ENCODE measurements at regions not wholly inside any gene's neighbourhood (a gene's known extent, or its start where the extent isn't known, plus 50 kb on each side); places are given as distances from the start of the nearest gene placed in this dataset.
A peak's percentile ranks its signal among the peaks of the same experiment; 100 is the strongest.

DNA sequence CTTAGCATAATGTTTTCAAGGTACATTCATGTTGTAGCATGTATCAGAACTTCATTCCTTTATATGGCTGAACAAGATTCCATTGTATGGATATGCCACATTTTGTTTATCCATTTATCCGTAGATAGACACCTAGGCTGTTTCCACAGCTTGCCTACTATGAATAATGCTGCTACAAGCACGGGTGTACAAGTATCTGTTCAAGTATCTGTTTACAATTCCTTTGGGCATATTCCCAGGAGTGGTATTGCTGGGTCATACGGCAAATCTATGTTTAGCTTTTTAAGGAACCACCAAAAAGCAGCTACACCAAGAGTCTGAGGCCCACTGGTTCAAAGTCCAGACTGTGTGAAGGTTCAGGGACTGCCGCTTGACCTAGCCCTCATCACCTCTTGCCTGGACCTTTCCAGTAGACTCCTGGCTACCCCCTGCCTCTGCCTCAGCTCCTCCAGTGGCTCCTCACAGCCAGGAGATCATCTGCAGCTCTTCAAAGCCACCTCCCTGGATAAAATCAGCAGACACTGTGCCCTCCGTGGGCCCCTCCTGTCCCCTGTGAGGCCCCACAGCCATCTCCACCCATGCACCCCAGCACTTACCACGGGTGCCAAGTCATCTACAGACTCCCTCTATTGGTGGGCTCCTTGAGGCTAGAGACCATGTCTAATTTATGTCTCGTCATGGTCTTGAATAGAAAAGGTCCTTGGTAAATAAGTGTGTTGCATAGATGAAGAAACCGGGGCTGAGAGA, 160.3 kb downstream of the MN1 start:
- intact Hi-C loops (cut with DNase I; ENCODE audit: low total_unique reads) = no loop called here
- no peaks in the 10 kb centered on the region for H3K36me3 ChIP-seq
- no peaks in the 10 kb centered on the region for H3K27me3 ChIP-seq
- no peak for TF ChIP-seq CTCF (IDR thresholded peaks at IDR 0.05)
- H3K27ac ChIP-seq = peak overlapping the region; percentile 16 to 49
- no peaks in the 10 kb centered on the region for H3K9me3 ChIP-seq
- peaks cover 0 to 31% (median 14%) of the 10 kb centered on the region in 4 donors for H3K4me1 ChIP-seq
- no peak for DNase-seq
- H3K4me3 ChIP-seq = no peak overlapping the region

- Histone ChIP-seq H3K27me3 (no peaks in the 10 kb centered on the region), H3K36me3 (no peaks in the 10 kb centered on the region), H3K4me1 (peaks cover 0 to 21% (median 4%) of the 10 kb centered on the region in 4 donors), H3K27ac (no peak overlapping the region), H3K9me3 (no peaks in the 10 kb centered on the region), H3K4me3 (no peak overlapping the region)
- DNase-seq = no peak
- intact Hi-C loops (cut with DNase I; ENCODE audit: low total_unique reads) = no loop called here
- TF ChIP-seq CTCF (IDR thresholded peaks at IDR 0.05) = no peak
Observed at GRCh38 chr22:27642104-27642800, 159.3 kb downstream of the MN1 start.

- no peak for TF ChIP-seq CTCF (IDR thresholded peaks at IDR 0.05)
- Histone ChIP-seq H3K27me3 (no peaks in the 10 kb centered on the region), H3K27ac (no peak overlapping the region), H3K4me1 (peaks cover 0 to 20% (median 0%) of the 10 kb centered on the region in 4 donors), H3K4me3 (no peak overlapping the region), H3K9me3 (no peaks in the 10 kb centered on the region), H3K36me3 (no peaks in the 10 kb centered on the region)
- DNase-seq = no peak
- intact Hi-C loops (cut with DNase I; ENCODE audit: low total_unique reads) = no loop called here
Observed at GRCh38 chr22:27643907-27644306, 157.6 kb downstream of the MN1 start.

- Histone ChIP-seq H3K27ac (no peak overlapping the region), H3K27me3 (no peaks in the 10 kb centered on the region), H3K4me1 (peaks cover 0 to 20% (median 0%) of the 10 kb centered on the region in 4 donors), H3K4me3 (no peak overlapping the region), H3K9me3 (no peaks in the 10 kb centered on the region), H3K36me3 (no peaks in the 10 kb centered on the region)
- DNase-seq = no peak
- intact Hi-C loops (cut with DNase I; ENCODE audit: low total_unique reads) = no loop called here
- TF ChIP-seq CTCF (IDR thresholded peaks at IDR 0.05) = no peak
Observed at GRCh38 chr22:27644566-27644965, 157.0 kb downstream of the MN1 start.

GRCh38 chr22:27647540-27647939, 154.0 kb downstream of the MN1 start:
- H3K27me3 ChIP-seq = no peaks in the 10 kb centered on the region
- intact Hi-C loops (cut with DNase I; ENCODE audit: low total_unique reads) = no loop called here
- H3K4me1 ChIP-seq = peaks cover 0 to 29% (median 12%) of the 10 kb centered on the region in 4 donors
- no peaks in the 10 kb centered on the region for H3K36me3 ChIP-seq
- no peak overlapping the region for H3K4me3 ChIP-seq
- TF ChIP-seq CTCF (IDR thresholded peaks at IDR 0.05) = no peak
- H3K27ac ChIP-seq = no peak overlapping the region
- DNase-seq = no peak
- H3K9me3 ChIP-seq = no peaks in the 10 kb centered on the region

All from tibial artery (tissue), 4 donors.